ENCODE measurements at regions not wholly inside any gene's neighbourhood (a gene's known extent, or its start where the extent isn't known, plus 50 kb on each side); places are given as distances from the start of the nearest gene placed in this dataset.

DNA sequence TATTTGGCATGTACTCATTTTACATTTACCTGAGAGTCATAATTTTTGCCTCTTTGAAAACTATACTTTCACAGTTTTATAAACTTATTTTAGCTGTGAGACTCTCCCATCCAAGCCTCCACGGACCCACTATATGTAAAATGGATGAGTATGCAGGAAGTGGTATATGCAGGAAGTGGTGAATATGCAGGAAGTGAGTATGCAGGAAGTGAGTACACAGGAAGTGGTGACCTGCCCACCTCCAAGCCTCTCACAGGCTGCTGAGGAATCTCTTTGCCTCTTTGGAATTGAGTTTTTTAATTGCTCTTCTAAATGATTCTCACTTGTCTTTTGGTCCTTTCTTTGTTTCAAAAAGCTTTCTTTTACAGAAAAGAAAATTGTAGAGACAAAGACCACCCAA, 85.2 kb downstream of the KBTBD8 start:
- DNase-seq (ENCODE audit: low read depth): no peak
- TF ChIP-seq, protein P1, sequence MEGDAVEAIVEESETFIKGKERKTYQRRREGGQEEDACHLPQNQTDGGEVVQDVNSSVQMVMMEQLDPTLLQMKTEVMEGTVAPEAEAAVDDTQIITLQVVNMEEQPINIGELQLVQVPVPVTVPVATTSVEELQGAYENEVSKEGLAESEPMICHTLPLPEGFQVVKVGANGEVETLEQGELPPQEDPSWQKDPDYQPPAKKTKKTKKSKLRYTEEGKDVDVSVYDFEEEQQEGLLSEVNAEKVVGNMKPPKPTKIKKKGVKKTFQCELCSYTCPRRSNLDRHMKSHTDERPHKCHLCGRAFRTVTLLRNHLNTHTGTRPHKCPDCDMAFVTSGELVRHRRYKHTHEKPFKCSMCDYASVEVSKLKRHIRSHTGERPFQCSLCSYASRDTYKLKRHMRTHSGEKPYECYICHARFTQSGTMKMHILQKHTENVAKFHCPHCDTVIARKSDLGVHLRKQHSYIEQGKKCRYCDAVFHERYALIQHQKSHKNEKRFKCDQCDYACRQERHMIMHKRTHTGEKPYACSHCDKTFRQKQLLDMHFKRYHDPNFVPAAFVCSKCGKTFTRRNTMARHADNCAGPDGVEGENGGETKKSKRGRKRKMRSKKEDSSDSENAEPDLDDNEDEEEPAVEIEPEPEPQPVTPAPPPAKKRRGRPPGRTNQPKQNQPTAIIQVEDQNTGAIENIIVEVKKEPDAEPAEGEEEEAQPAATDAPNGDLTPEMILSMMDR (conservative IDR thresholded peaks at IDR 0.05; ENCODE audit: low read length): no peak
- no peak overlapping the region for H3K4me3 ChIP-seq (ENCODE audit: low read length)

DNA sequence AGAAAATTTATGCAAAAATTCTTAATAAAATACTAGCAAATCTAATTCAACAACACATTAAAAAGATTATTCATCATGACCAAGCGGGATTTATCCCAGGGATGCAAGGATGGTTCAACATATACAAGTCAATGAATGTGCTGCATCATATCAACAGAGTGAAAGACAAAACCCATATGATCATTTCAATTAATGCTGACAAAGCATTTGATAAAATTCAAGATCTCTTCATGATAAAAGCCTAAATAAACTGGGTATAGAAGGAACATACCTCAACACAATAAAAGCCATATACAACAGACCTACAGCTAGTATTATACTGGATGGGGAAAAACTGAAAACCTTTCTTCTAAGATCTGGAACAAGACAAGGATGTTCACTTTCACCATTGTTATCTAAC, 89.7 kb downstream of the KBTBD8 start:
- H3K4me3 ChIP-seq (ENCODE audit: low read length): no peak overlapping the region
- TF ChIP-seq, protein P1 (conservative IDR thresholded peaks at IDR 0.05; ENCODE audit: low read length): no peak
- no peak for DNase-seq (ENCODE audit: low read depth)

DNA sequence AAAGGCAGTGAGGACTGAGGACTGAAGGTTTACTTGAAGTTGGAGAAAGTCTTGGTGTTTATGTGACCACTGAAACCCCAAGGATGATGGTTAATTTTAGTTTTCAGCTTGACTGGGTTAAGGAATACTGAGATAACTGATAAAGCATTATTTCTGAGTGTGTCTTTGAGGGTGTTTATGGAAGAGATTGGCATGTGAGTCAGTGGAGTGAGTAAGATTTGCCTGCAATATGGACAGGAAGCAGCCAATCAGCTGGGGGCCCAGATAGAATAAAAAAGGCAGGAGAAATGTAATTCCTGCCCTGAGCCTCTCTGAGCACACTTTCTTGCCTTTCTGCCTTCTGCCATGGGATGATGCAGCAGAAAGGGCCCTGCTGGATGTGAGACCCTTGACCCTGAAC, 92.4 kb downstream of the KBTBD8 start:
- no peak overlapping the region for H3K4me3 ChIP-seq (ENCODE audit: low read length)
- peak; percentile 51 for DNase-seq (ENCODE audit: low read depth)
- TF ChIP-seq, protein P1 (conservative IDR thresholded peaks at IDR 0.05; ENCODE audit: low read length): no peak

DNA sequence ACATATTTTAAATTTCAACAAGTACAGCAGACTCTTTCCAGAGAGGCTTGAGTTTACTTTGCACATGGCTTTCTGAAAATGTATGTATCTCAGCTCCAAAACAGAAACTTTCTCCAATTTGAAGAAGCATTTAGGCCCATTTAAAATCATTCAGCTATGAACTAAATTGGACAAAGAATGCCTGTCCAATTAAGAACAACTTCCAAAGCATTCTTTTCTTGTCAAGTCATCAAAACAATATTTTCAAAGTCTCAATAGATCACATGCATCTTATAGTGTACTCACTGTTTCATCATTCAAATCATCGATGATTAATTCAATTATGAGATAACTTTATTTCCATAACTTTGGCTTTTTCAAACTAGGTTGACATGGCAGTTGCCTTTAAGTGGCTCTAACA, 95.2 kb downstream of the KBTBD8 start:
- peak; percentile 36 for DNase-seq (ENCODE audit: low read depth)
- no peak overlapping the region for H3K4me3 ChIP-seq (ENCODE audit: low read length)
- TF ChIP-seq, protein P1 (conservative IDR thresholded peaks at IDR 0.05; ENCODE audit: low read length): no peak

DNA sequence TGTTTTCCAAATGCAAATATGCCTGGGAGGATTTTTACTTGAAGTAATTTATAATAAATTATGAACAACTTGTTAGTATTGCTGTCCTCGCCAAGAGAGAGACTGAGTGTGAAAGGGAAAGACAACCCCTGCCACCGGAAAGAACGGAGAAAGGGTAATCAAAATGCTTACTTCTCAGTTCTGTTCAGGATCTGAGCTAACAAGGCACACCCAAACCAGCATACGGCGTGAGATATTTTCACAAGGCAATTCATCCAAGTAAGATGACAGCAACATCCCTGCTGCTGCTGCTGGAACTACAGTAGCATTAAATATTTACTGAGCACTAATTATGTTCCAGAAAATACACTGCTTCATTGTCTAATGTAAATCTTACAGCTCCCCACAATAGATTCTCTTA, 96.1 kb downstream of the KBTBD8 start:
- H3K4me3 ChIP-seq (ENCODE audit: low read length): no peak overlapping the region
- no peak for DNase-seq (ENCODE audit: low read depth)
- TF ChIP-seq, protein P1 (conservative IDR thresholded peaks at IDR 0.05; ENCODE audit: low read length): no peak

DNA sequence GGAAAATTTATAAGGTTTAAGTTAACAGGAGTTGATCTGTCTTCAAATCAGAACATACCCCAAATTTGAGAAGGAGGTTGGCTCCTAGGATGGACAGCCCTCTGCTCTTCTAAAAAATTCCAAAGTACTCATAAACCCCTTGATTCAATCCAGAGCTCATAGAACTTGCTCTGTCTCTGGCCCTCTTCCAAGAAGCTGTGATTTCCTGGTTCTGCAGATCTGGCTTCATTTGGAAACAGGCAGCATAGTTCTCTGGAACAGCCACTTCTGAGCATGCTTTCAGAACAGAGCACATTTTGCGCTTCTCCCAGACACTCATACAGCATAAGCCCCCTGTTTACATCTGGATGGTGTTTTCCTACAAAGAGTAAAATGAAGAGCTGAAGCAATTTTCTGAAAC, 96.7 kb downstream of the KBTBD8 start:
- peak; percentile 64 for DNase-seq (ENCODE audit: low read depth)
- H3K4me3 ChIP-seq (ENCODE audit: low read length): no peak overlapping the region
- TF ChIP-seq, protein P1 (conservative IDR thresholded peaks at IDR 0.05; ENCODE audit: low read length): no peak

DNA sequence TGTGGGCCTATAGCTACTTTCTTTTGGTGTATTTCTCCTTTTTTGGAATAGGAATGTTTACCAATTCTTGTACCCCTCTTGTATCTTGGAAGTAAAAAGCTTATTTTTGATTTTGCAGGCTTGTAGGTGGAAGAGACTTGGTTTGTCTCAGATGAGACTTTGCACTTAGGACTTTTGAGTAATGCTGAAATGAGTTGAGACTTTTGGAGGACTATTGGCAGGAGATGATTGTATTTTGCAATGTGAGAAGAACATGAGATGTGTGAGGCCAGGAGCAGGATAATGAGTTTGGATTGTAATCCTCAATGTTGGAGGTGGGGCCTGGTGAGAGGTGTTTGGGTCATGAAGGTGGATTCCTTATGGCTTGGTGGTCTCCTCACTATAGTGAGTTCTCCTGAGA, 106.3 kb downstream of the KBTBD8 start:
- no peak for DNase-seq (ENCODE audit: low read depth)
- TF ChIP-seq, protein P1 (conservative IDR thresholded peaks at IDR 0.05; ENCODE audit: low read length): no peak
- H3K4me3 ChIP-seq (ENCODE audit: low read length): no peak overlapping the region

All from AG10803 (cell line).